Dermis blood vessel endothelial cell (primary cell): ENCODE measurements at regions not wholly inside any gene's neighbourhood (a gene's known extent, or its start where the extent isn't known, plus 50 kb on each side); places are given as distances from the start of the nearest gene placed in this dataset.

Experiments
- DNase-seq: peaks from one replicate; pipeline ENCODE4 v3.0.0; 2010

- no peak for DNase-seq
Observed at GRCh38 chr6:90739802-90740201, 152.9 kb upstream of the MAP3K7 start.

- no peak for DNase-seq
Observed at GRCh38 chr6:90739339-90739738, 152.5 kb upstream of the MAP3K7 start.

GRCh38 chr6:90730151-90730673, 143.3 kb upstream of the MAP3K7 start:
- no peak for DNase-seq

- no peak for DNase-seq
Observed at GRCh38 chr6:90729057-90729456, 142.2 kb upstream of the MAP3K7 start.

GRCh38 chr6:90722648-90723047, 135.8 kb upstream of the MAP3K7 start:
- DNase-seq: no peak

DNA sequence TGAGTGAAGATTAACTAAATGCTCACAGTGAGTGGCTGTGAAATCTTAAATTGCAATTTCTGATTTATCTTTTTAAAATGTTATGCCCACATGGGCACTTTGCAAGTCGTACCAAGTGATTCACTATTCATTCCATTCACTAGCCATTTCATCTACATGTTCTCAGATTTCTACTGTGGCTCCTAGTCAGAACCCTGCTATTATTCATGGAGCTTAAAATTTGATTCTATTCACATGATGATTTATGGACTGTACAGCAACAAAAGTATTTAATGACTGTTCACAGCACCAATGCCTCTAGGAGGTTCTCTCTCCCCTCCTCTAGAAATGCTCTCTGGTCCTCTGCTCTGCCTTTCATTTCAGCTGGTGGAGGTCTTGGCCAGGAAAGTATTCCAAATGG, 133.5 kb upstream of the MAP3K7 start:
- no peak for DNase-seq

- DNase-seq: no peak
Observed at GRCh38 chr6:90719321-90720195, 132.7 kb upstream of the MAP3K7 start.

- no peak for DNase-seq
Observed at GRCh38 chr6:90716376-90716775, 129.5 kb upstream of the MAP3K7 start.

DNA sequence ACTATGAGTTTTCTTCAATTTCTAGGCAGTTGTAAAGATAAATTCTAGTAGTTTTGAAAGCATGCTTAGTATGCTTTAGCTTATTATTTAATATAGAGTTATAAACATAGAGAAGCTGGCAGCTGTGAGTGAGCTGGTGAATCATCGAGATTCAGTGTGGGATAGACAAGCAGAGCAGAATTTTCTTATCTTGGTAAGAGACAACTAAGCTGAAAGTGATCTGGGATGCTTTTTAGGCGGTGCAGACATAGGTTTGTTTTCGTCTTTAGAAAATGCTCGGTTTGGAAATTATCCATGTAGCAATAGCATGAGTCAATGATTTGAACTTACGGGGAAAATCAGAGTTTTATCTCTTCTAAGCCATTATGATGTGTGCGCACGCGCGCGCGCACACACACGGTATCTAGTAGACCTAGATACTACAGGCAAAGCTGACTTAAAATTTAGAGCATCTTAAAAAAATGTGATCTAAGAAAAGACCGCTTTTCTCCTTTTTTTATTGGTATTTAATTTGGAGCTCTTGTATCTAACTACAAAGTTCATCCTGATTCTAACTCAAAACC, 128.3 kb upstream of the MAP3K7 start:
- no peak for DNase-seq

DNA sequence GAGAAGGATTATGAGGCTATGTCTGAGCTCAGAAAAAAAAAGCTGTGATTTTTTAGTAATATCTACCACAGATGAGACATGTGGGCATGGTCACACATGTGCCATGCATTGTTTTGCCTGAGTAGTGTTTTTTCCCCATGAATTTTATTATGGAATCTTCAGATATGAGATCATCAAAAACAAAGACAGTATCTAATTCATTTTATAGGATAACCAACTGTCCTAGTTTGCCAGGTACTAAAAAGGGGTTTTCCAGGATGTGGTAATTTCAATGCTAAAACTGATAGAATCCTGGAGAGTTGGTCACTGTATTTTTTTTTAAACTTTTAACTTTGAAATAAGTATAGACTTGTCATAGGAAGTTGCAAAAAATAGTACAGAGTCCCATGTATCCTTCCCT, 127.4 kb upstream of the MAP3K7 start:
- DNase-seq: no peak

DNA sequence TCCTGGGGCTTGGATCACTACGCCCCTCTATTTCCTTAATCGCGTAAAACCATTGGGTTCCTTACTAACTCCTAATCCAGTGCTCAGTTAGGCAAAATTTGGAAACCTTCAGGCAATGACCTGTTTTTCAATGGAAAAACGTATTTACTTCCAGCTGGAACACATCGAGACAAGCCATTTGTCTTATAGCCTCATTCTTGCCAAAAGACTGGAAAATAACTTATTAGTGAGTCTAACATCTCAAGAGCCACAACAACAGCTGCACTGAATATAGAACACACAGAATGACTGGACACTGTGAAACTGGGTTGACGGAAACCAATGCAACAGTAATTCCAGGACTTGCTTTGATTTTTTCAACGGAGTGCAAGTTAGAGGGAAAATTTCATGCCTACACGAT, 125.2 kb upstream of the MAP3K7 start:
- no peak for DNase-seq

DNA sequence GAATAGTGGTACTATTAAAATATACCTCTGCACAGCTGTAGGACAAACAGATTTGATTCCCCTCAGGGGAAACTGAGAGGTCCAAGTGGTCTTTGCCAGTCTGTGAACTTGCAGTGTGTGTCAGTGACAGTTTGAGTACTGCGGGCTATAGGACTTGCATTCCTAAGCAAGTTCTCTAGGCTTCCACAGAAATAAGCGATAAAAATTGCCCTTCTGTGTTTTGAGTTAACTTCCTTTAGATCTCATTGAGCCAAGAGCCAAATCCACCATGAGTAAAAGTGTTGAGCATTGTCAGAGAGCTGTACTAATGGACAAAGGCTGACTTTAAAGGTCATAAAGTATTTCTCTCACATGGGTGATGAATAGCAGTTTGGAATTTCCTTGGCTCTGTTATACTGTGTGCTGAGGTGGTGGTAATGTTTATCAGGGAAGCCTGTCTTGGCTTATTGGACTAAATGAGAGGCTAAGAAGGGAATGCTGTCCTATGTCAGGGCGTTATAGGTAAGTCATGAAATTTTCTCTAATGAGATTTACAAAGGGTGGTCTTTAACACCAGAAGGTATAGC, 122.6 kb upstream of the MAP3K7 start:
- DNase-seq: no peak

DNA sequence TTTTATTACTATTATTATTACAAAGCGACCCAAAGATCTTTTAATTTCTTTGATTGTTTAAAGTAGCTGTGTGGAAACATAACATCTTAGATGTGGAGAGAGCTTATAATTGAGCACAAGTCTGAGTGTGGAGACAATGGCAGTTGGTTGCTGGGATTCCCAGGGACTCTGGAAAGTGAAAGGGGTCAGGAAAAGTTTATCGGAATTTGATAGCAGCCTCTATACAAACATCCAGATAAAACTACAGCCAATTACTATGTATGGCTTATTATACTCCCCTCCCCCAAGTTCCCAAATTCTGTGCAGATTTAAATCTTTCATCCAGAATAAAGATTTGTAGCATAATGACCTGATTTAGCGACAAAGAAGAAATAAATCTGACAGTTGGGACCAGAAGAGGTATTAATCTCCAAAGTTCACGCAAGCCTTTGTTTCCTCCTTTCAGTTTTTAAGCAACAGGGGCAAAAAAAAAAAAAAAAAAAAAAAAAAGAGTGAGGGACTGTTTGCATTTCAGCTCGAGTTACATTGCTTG, 121.4 kb upstream of the MAP3K7 start:
- DNase-seq: no peak

- DNase-seq: no peak
Observed at GRCh38 chr6:90707246-90707645, 120.4 kb upstream of the MAP3K7 start.

- DNase-seq: no peak
Observed at GRCh38 chr6:90703336-90703735, 116.5 kb upstream of the MAP3K7 start.

DNA sequence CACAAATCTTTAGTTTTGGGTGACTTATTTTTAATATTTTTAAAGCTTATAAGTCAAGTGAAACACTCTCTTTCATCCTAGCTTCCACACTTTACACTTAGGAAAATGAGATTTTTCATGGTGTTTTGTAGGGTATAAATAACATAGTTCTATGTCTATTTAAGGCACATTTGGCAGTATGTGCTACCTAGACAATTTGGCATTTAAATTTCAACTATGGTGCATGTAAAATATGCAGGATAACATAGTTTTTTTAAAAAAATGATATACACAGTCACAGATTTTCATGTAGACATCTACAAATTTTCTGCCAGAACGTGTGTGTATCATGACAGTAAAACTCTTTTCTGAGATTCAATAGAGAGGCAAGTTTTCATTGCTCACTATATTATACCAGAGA, 115.1 kb upstream of the MAP3K7 start:
- DNase-seq: no peak

GRCh38 chr6:90701146-90701781, 114.4 kb upstream of the MAP3K7 start:
- DNase-seq: no peak

- DNase-seq: no peak
Observed at GRCh38 chr6:90695316-90695715, 108.4 kb upstream of the MAP3K7 start.

DNA sequence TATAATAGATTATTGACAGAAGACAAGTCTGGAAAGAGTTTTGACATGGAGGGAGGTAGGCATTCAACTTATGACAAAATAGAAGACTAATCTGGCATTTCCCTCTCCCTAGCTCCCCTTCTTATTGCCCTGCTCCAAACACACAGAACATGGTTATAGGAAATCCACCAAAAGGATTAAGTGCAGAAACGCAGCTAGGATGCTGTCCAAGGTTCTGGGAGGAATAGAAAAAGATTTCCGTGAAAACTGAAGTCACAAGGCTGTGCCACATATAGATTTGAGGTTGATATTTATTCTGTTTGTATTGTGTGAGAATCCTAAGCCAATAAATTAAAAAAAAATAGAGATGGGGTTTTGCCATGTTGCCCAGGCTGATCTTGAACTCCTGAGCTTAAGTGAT, 107.9 kb upstream of the MAP3K7 start:
- DNase-seq: no peak

- no peak for DNase-seq
Observed at GRCh38 chr6:90691823-90692222, 105.0 kb upstream of the MAP3K7 start.

- DNase-seq: no peak
Observed at GRCh38 chr6:90689172-90689571, 102.3 kb upstream of the MAP3K7 start.

- no peak for DNase-seq
Observed at GRCh38 chr6:90687775-90688380, 101.0 kb upstream of the MAP3K7 start.

GRCh38 chr6:90681863-90682262, 95.0 kb upstream of the MAP3K7 start:
- DNase-seq: no peak
